HK-2 (cell line): ENCODE measurements at regions not wholly inside any gene's neighbourhood (a gene's known extent, or its start where the extent isn't known, plus 50 kb on each side); places are given as distances from the start of the nearest gene placed in this dataset.
"Not testable (repeated sequence)": the region's sequence is repeated elsewhere in the genome, so short reads cannot be mapped to it uniquely, and the experiment has no call there.

Experiments used
- DNase-seq: peaks from one replicate; pipeline ENCODE4 v3.0.0-alpha.2; 2018; ENCODE audit not compliant: unreplicated experiment

- DNase-seq: no peak
Measured at GRCh38 chr18:39462436-39462835, 1896.8 kb upstream of the CELF4 start.

GRCh38 chr18:39460136-39460535 lies 1894.5 kb upstream of the CELF4 start:
- no peak for DNase-seq

GRCh38 chr18:39455285-39455684 lies 1889.7 kb upstream of the CELF4 start:
- peak; percentile 35 for DNase-seq

- no peak for DNase-seq
Measured at GRCh38 chr18:39454866-39455265, 1889.3 kb upstream of the CELF4 start.

GRCh38 chr18:39453882-39454281 lies 1888.3 kb upstream of the CELF4 start:
- DNase-seq: no peak

- DNase-seq: no peak
Measured at GRCh38 chr18:39453356-39453755, 1887.8 kb upstream of the CELF4 start.

GRCh38 chr18:39450958-39451357 lies 1885.4 kb upstream of the CELF4 start:
- DNase-seq: no peak

- no peak for DNase-seq
Measured at GRCh38 chr18:39449566-39449965, 1884.0 kb upstream of the CELF4 start.

- no peak for DNase-seq
Measured at GRCh38 chr18:39448942-39449341, 1883.3 kb upstream of the CELF4 start.

GRCh38 chr18:39444957-39445356 lies 1879.4 kb upstream of the CELF4 start:
- not testable (repeated sequence) for DNase-seq

GRCh38 chr18:39441648-39442047 lies 1876.0 kb upstream of the CELF4 start:
- DNase-seq: no peak

- DNase-seq: no peak
Measured at GRCh38 chr18:39435996-39436395, 1870.4 kb upstream of the CELF4 start.

GRCh38 chr18:39435209-39435608 lies 1869.6 kb upstream of the CELF4 start:
- no peak for DNase-seq

- DNase-seq: no peak
Measured at GRCh38 chr18:39434223-39434920, 1868.8 kb upstream of the CELF4 start.

GRCh38 chr18:39425172-39425850 lies 1859.7 kb upstream of the CELF4 start:
- no peak for DNase-seq

- no peak for DNase-seq
Measured at GRCh38 chr18:39424261-39424660, 1858.7 kb upstream of the CELF4 start.

- DNase-seq: no peak
Measured at GRCh38 chr18:39421276-39421675, 1855.7 kb upstream of the CELF4 start.

- no peak for DNase-seq
Measured at GRCh38 chr18:39419315-39419714, 1853.7 kb upstream of the CELF4 start.

- no peak for DNase-seq
Measured at GRCh38 chr18:39415471-39415870, 1849.9 kb upstream of the CELF4 start.

GRCh38 chr18:39414009-39414700 lies 1848.6 kb upstream of the CELF4 start:
- no peak for DNase-seq

- DNase-seq: no peak
Measured at GRCh38 chr18:39406941-39407340, 1841.3 kb upstream of the CELF4 start.

- DNase-seq: no peak
Measured at GRCh38 chr18:39403121-39403520, 1837.5 kb upstream of the CELF4 start.

- DNase-seq: no peak
Measured at GRCh38 chr18:39399662-39400061, 1834.1 kb upstream of the CELF4 start.
